Right atrium auricular region (tissue), 2 donors: ENCODE measurements at regions not wholly inside any gene's neighbourhood (a gene's known extent, or its start where the extent isn't known, plus 50 kb on each side); places are given as distances from the start of the nearest gene placed in this dataset.
A peak's percentile ranks its signal among the peaks of the same experiment; 100 is the strongest.

ENCODE experiments used
- DNase-seq: peaks from one replicate; pipeline ENCODE4 v3.0.0-alpha.2; 2019; ENCODE audit warnings: low spot score
- H3K27ac ChIP-seq, 2 donors: fragments of 200-600 bp; sonication (generic); 1 replicate in 1 of 2; 2 replicates in 1 of 2; pipeline ENCODE4 v1.5.1; 2016 to 2019
- H3K27me3 ChIP-seq, 2 donors: fragments of 200-600 bp; sonication (generic); one replicate each; pipeline versions ENCODE4 v1.5.1 to v1.6.0; 2017 to 2019
- H3K36me3 ChIP-seq: fragments of 200-600 bp; sonication (generic); one replicate; pipeline ENCODE4 v1.5.1; 2016
- H3K4me1 ChIP-seq, 2 donors: fragments of 200-600 bp; sonication (generic); one replicate each; pipeline versions ENCODE4 v1.5.1 to v1.6.0; 2017 to 2019
- H3K4me3 ChIP-seq, 2 donors: fragments of 200-600 bp; sonication (generic); 1 replicate in 1 of 2; 2 replicates in 1 of 2; pipeline ENCODE4 v1.5.1; 2017 to 2019; ENCODE audit warnings: mild to moderate bottlenecking in 1 of 2, moderate library complexity in 1 of 2
- H3K9me3 ChIP-seq, 2 donors: fragments of 200-600 bp; sonication (generic); one replicate each; pipeline ENCODE4 v1.5.1; 2019
- TF ChIP-seq, protein P1 (sequence below), 2 donors: fragments of 200-600 bp; sonication (generic); IDR thresholded peaks; one replicate each; pipeline ENCODE4 v1.5.1; 2019; ENCODE audit warnings: antibody characterized with exemption in 2 of 2

DNA sequence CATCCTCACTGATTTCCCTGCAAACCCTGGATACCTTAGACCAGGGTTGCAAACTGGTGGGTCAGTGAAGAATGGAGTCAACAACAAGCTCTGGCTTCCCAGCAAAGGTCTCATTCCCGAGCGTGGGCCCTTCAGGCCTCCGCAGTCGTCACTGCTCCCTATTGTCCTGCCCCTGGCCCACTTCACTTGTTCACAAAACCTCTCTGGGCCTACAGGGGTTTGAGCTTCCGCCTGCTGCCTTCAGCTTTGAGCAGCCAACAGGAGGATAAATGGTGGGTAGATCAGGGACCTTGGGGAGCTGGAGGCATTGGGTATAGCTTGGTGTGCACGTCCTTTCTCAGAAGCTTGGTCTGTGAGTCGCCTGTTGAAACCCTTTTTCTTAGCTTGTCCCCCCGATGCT lies 148.8 kb downstream of the KATNIP start:
- H3K4me1 ChIP-seq: peaks cover 0 to 12% of the 10 kb centered on the region in 2 donors
- no peaks in the 10 kb centered on the region for H3K27me3 ChIP-seq
- peaks cover 13% of the 10 kb centered on the region for H3K36me3 ChIP-seq
- no peak for DNase-seq
- TF ChIP-seq, protein P1, sequence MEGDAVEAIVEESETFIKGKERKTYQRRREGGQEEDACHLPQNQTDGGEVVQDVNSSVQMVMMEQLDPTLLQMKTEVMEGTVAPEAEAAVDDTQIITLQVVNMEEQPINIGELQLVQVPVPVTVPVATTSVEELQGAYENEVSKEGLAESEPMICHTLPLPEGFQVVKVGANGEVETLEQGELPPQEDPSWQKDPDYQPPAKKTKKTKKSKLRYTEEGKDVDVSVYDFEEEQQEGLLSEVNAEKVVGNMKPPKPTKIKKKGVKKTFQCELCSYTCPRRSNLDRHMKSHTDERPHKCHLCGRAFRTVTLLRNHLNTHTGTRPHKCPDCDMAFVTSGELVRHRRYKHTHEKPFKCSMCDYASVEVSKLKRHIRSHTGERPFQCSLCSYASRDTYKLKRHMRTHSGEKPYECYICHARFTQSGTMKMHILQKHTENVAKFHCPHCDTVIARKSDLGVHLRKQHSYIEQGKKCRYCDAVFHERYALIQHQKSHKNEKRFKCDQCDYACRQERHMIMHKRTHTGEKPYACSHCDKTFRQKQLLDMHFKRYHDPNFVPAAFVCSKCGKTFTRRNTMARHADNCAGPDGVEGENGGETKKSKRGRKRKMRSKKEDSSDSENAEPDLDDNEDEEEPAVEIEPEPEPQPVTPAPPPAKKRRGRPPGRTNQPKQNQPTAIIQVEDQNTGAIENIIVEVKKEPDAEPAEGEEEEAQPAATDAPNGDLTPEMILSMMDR (IDR thresholded peaks at IDR 0.05): no peak
- H3K9me3 ChIP-seq: no peaks in the 10 kb centered on the region
- no peak overlapping the region for H3K27ac ChIP-seq
- H3K4me3 ChIP-seq: no peak overlapping the region

DNA sequence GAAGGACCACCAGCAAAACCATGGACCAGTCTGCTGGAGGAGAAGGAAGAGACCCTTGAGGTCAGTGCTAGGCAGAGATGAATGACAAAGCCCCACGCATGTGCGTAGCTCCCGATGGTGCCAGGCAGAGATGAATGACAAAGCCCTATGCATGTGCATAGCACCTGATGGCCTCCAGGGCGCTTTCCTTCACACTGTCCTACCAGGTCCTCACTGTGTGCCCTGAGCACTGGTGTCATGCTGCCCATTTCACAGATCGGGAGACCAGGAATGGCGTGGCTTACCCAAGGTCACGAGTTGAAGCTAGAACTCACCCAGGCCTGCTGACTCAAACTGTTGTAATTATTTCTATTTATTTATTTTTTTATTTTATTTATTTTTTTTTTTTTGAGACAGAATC lies 149.6 kb downstream of the KATNIP start:
- no peaks in the 10 kb centered on the region for H3K27me3 ChIP-seq
- no peak overlapping the region for H3K4me3 ChIP-seq
- H3K4me1 ChIP-seq: peaks cover 0 to 12% of the 10 kb centered on the region in 2 donors
- TF ChIP-seq, protein P1 (IDR thresholded peaks at IDR 0.05): no peak
- H3K9me3 ChIP-seq: no peaks in the 10 kb centered on the region
- DNase-seq: no peak
- peaks cover 13% of the 10 kb centered on the region for H3K36me3 ChIP-seq
- H3K27ac ChIP-seq: no peak overlapping the region

DNA sequence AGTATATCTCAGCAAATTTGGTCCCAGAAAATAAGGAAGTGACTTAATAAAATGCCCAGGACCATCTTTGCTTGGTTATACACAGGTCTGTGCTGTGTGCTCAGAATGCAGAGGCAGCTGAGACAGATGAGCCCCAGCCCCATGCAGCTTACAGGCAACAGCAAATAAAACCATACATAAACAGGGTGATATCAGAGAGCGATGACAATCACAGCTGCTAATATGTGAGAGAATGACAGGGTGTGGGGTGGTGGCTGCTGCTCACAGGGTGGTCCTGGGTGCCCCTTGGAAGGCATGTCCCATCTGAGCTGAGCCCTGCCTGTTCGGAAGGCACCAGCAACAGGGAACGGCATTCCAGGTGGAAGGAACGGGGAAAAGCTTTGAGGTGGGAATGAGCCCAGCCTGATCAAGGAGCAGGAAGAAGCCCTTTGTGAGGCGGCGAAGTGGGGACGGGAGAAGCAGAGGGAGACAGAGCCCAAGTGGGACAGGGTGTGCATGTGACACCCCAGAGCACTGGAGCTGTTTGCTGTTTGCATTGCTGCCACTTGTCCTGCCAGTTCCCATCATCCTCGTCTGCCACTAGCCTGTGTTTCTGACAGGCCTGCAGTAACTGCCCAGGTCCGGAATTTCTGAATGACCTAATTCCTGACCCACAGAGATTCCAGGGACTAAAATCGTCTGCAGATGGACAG lies 150.5 kb downstream of the KATNIP start:
- peak overlapping the region; percentile 55 to 70 for H3K27ac ChIP-seq
- peaks cover 13% of the 10 kb centered on the region for H3K36me3 ChIP-seq

DNA sequence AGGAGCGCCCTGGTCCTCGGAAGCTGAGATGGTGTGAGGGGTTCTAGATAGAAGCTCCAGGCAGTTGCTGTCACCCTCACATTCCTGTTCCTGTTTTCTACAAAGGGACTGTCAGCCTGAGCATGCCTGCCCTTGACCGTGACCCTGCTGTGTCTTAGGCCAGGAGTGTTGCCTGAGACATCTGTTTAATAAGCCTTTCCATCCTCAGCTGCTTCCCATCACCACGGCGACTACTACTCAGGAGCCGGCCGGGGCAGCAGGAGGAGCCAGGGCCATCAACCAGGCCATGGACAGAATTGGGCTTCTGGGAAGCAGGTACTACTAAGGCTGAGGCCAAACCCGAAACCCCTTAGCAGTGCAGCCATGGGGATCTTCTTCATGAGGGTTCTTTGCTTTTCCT lies 151.4 kb downstream of the KATNIP start:
- Histone ChIP-seq H3K36me3 (peaks cover 13% of the 10 kb centered on the region), H3K27ac (peak overlapping the region; percentile 55 to 70), H3K4me1 (peaks cover 0 to 12% of the 10 kb centered on the region in 2 donors), H3K4me3 (no peak overlapping the region), H3K27me3 (no peaks in the 10 kb centered on the region), H3K9me3 (no peaks in the 10 kb centered on the region)
- TF ChIP-seq, protein P1 (IDR thresholded peaks at IDR 0.05): no peak
- DNase-seq: no peak

More for the DNA sequence above, 150.5 kb downstream of the KATNIP start:
- Histone ChIP-seq H3K9me3 (no peaks in the 10 kb centered on the region), H3K4me1 (peaks cover 0 to 12% of the 10 kb centered on the region in 2 donors), H3K27me3 (no peaks in the 10 kb centered on the region), H3K4me3 (no peak overlapping the region)
- no peak for DNase-seq
- TF ChIP-seq, protein P1 (IDR thresholded peaks at IDR 0.05): peak in 1 of 2 donors; percentile 11

DNA sequence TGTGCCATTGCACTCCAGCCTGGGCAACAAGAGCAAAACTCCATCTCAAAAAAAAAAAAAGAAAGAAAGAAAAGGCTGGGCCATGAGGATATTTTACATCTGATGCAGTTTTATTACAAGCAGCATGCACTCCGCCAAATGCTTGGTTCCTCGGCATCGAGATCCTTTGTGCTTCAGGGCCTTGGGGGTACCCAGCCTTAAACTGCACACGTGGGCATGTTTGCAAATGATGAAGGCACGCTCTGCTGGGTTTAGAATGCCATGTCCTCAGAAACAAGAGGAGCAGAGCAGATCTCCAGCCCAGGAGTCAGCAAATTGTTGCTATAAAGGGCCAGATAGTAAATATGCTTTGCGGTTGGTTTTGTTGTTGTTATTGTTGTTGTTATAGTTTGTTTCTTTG lies 153.2 kb downstream of the KATNIP start:
- H3K27me3 ChIP-seq: no peaks in the 10 kb centered on the region
- no peak for DNase-seq
- peaks cover 0 to 12% of the 10 kb centered on the region in 2 donors for H3K4me1 ChIP-seq
- no peaks in the 10 kb centered on the region for H3K9me3 ChIP-seq
- TF ChIP-seq, protein P1 (IDR thresholded peaks at IDR 0.05): no peak
- no peak overlapping the region for H3K4me3 ChIP-seq
- no peak overlapping the region for H3K27ac ChIP-seq
- peaks cover 13% of the 10 kb centered on the region for H3K36me3 ChIP-seq

DNA sequence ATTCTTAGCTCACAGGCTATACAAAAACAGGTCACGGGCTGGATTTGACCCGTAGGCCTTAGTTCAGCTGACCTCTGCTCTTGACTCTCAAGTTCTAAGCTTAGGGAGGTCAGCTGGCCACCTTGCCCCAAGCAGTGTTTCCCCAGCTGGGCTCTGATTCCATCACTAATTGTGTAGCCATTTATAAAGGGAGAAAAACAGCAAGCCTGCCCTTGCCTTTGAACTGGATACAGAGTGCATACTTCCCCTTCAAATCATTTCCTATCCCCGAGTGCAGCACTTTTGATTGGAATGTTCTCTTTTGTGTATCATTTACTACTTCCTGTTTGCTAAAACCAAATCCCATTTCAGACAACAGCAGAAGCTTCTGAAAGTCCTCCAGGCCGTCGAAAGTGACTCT lies 153.6 kb downstream of the KATNIP start:
- Histone ChIP-seq H3K4me1 (peaks cover 0 to 12% of the 10 kb centered on the region in 2 donors), H3K27ac (no peak overlapping the region), H3K9me3 (no peaks in the 10 kb centered on the region), H3K36me3 (peaks cover 9% of the 10 kb centered on the region), H3K27me3 (no peaks in the 10 kb centered on the region), H3K4me3 (no peak overlapping the region)
- TF ChIP-seq, protein P1 (IDR thresholded peaks at IDR 0.05): no peak
- no peak for DNase-seq
